ENCODE measurements at regions not wholly inside any gene's neighbourhood (a gene's known extent, or its start where the extent isn't known, plus 50 kb on each side); places are given as distances from the start of the nearest gene placed in this dataset.

- Histone ChIP-seq H3K4me3 (no peak overlapping the region), H3K36me3 (no peaks in the 10 kb centered on the region), H3K27ac (no peak overlapping the region), H3K27me3 (no peaks in the 10 kb centered on the region), H3K9me3 (no peaks in the 10 kb centered on the region), H3K4me1 (ENCODE audit: insufficient read depth) (no peaks in the 10 kb centered on the region)
- WGBS, 3 donors = 52 to 63% (median 53%) methylated on average over 3 of the region's 3 CpGs
- no peak for DNase-seq
- intact Hi-C loops (cut with DNase I) = no loop called here
- no peak for TF ChIP-seq CTCF (IDR thresholded peaks at IDR 0.05)
- TF ChIP-seq POLR2A (IDR thresholded peaks at IDR 0.05) = no peak
- no peak for TF ChIP-seq EP300 (IDR thresholded peaks at IDR 0.05)
These were observed 567.7 kb upstream of the TBL1XR1 start for GRCh38 chr3:177764933-177765332.

GRCh38 chr3:177770383-177771230 lies 573.3 kb upstream of the TBL1XR1 start:
- DNase-seq = no peak
- WGBS, 3 donors = 54 to 62% (median 56%) methylated on average over 2 of the region's 2 CpGs
- intact Hi-C loops (cut with DNase I) = no loop called here
- H3K4me3 ChIP-seq = no peak overlapping the region
- no peaks in the 10 kb centered on the region for H3K27me3 ChIP-seq
- no peak for TF ChIP-seq CTCF (IDR thresholded peaks at IDR 0.05)
- H3K27ac ChIP-seq = no peak overlapping the region
- no peaks in the 10 kb centered on the region for H3K36me3 ChIP-seq
- H3K9me3 ChIP-seq = no peaks in the 10 kb centered on the region
- no peaks in the 10 kb centered on the region for H3K4me1 ChIP-seq (ENCODE audit: insufficient read depth)

GRCh38 chr3:177771780-177772179 lies 574.5 kb upstream of the TBL1XR1 start:
- Histone ChIP-seq H3K9me3 (no peaks in the 10 kb centered on the region), H3K4me1 (ENCODE audit: insufficient read depth) (no peaks in the 10 kb centered on the region), H3K27ac (no peak overlapping the region), H3K27me3 (no peaks in the 10 kb centered on the region), H3K4me3 (no peak overlapping the region), H3K36me3 (no peaks in the 10 kb centered on the region)
- no peak for DNase-seq
- 93 to 99% (median 98%) methylated on average over 2 of the region's 2 CpGs for WGBS, 3 donors
- no peak for TF ChIP-seq POLR2A (IDR thresholded peaks at IDR 0.05)
- TF ChIP-seq CTCF (IDR thresholded peaks at IDR 0.05) = no peak
- TF ChIP-seq EP300 (IDR thresholded peaks at IDR 0.05) = no peak
- intact Hi-C loops (cut with DNase I) = no loop called here

- H3K4me1 ChIP-seq (ENCODE audit: insufficient read depth) = no peaks in the 10 kb centered on the region
- H3K36me3 ChIP-seq = no peaks in the 10 kb centered on the region
- no peak overlapping the region for H3K4me3 ChIP-seq
- no peaks in the 10 kb centered on the region for H3K9me3 ChIP-seq
- TF ChIP-seq EP300 (IDR thresholded peaks at IDR 0.05) (no peak), POLR2A (IDR thresholded peaks at IDR 0.05) (no peak), CTCF (IDR thresholded peaks at IDR 0.05) (no peak)
- no peak for DNase-seq
- WGBS, 3 donors = 75 to 87% (median 77%) methylated on average over 3 of the region's 3 CpGs
- H3K27ac ChIP-seq = no peak overlapping the region
- no peaks in the 10 kb centered on the region for H3K27me3 ChIP-seq
- intact Hi-C loops (cut with DNase I) = no loop called here
These were observed 575.8 kb upstream of the TBL1XR1 start for GRCh38 chr3:177772908-177773557.

Measured in ovary (tissue), 7 donors.